Fibroblast of lung (primary cell): ENCODE measurements at regions not wholly inside any gene's neighbourhood (a gene's known extent, or its start where the extent isn't known, plus 50 kb on each side); places are given as distances from the start of the nearest gene placed in this dataset.

ENCODE experiments used
- DNase-seq, 2 donors: peaks; one replicate each; pipeline versions ENCODE4 v3.0.0 to v3.0.0-alpha.2; 2010; ENCODE audit warnings: low read depth in 2 of 2
- H2AFZ ChIP-seq: 2 replicates; pipeline ENCODE4 v1.5.1; 2012; ENCODE audit warnings: low read length, control low read depth, inconsistent platforms
- H3K27ac ChIP-seq: 2 replicates; pipeline ENCODE4 v1.5.1; 2011; ENCODE audit warnings: low read length, control low read depth; ENCODE audit not compliant: insufficient read depth
- H3K27me3 ChIP-seq: 2 replicates; pipeline ENCODE4 v1.5.1; 2011; ENCODE audit warnings: mild to moderate bottlenecking, low read length; ENCODE audit not compliant: control insufficient read depth, insufficient read depth
- H3K36me3 ChIP-seq: 2 replicates; pipeline ENCODE4 v1.5.1; 2011; ENCODE audit warnings: low read length; ENCODE audit not compliant: control insufficient read depth, insufficient read depth
- H3K4me1 ChIP-seq: 2 replicates; pipeline ENCODE4 v1.5.1; 2011; ENCODE audit warnings: low read length; ENCODE audit not compliant: control insufficient read depth, insufficient read depth; ENCODE audit errors: extremely low read depth
- H3K4me2 ChIP-seq: 2 replicates; pipeline ENCODE4 v1.5.1; 2011; ENCODE audit warnings: low read length, control low read depth; ENCODE audit not compliant: insufficient read depth; ENCODE audit errors: extremely low read depth
- H3K4me3 ChIP-seq, 4 experiments: fragments of 200-600 bp in 1 of 4; sonication (generic) in 1 of 4; replicated peaks in 1 of 4; 2 replicates each; pipeline ENCODE4 v1.5.1; 2011 to 2016; ENCODE audit warnings: low read length in 4 of 4, low read depth in 3 of 4, mild to moderate bottlenecking in 3 of 4, control low read depth in 2 of 4, inconsistent platforms in 1 of 4, mixed read lengths in 1 of 4; ENCODE audit not compliant: insufficient read depth in 1 of 4; ENCODE audit errors: control extremely low read depth in 1 of 4
- H3K79me2 ChIP-seq: 2 replicates; pipeline ENCODE4 v1.5.1; 2012; ENCODE audit warnings: mild to moderate bottlenecking, low read length, inconsistent platforms; ENCODE audit not compliant: control insufficient read depth, insufficient read depth
- H3K9ac ChIP-seq: 2 replicates; pipeline ENCODE4 v1.5.1; 2011; ENCODE audit warnings: mild to moderate bottlenecking, low read length, control low read depth; ENCODE audit not compliant: insufficient read depth
- H3K9me3 ChIP-seq: 2 replicates; pipeline ENCODE4 v1.5.1; 2012; ENCODE audit warnings: low read depth, low read length; ENCODE audit not compliant: control insufficient read depth, insufficient read depth
- H4K20me1 ChIP-seq: 2 replicates; pipeline ENCODE4 v1.5.1; 2011; ENCODE audit warnings: low read length; ENCODE audit not compliant: control insufficient read depth, insufficient read depth; ENCODE audit errors: extremely low read depth
- CTCF ChIP-seq, 2 donors: IDR thresholded peaks in 1 of 2; conservative IDR thresholded peaks in 1 of 2; 1 replicate in 1 of 2; 2 replicates in 1 of 2; pipeline ENCODE4 v1.5.1; 2011 to 2012; ENCODE audit warnings: low read length in 2 of 2, control low read depth in 1 of 2, inconsistent platforms in 1 of 2, low read depth in 1 of 2, mild to moderate bottlenecking in 1 of 2
- EZH2 ChIP-seq: IDR thresholded peaks from 2 replicates; pipeline ENCODE4 v1.5.1; 2012; ENCODE audit warnings: low read length, control low read depth, mild to moderate bottlenecking; ENCODE audit errors: missing control alignments

GRCh38 chr4:14059006-14059405 is 431.5 kb upstream of the BOD1L1 start:
- DNase-seq = peak in 1 of 2 donors; percentile 13
- Histone ChIP-seq H3K4me2 (no peak overlapping the region), H3K9me3 (no peaks in the 10 kb centered on the region), H2AFZ (no peak overlapping the region), H3K27me3 (no peaks in the 10 kb centered on the region), H4K20me1 (no peaks in the 10 kb centered on the region), H3K4me1 (no peaks in the 10 kb centered on the region), H3K79me2 (no peaks in the 10 kb centered on the region), H3K27ac (no peak overlapping the region), H3K4me3 (no peak overlapping the region), H3K9ac (no peak overlapping the region), H3K36me3 (no peaks in the 10 kb centered on the region)
- TF ChIP-seq CTCF (conservative IDR thresholded peaks at IDR 0.05 in 1 of 2, IDR thresholded peaks at IDR 0.05 in 1 of 2; ENCODE audit: low read depth in 1 of 2, low read length in 2 of 2) (no peak), EZH2 (no peak)

GRCh38 chr4:14064984-14065383 is 437.5 kb upstream of the BOD1L1 start:
- no peak overlapping the region for H3K9ac ChIP-seq
- H3K4me3 ChIP-seq = no peak overlapping the region
- H3K27ac ChIP-seq = no peak overlapping the region
- H4K20me1 ChIP-seq = no peaks in the 10 kb centered on the region
- H3K4me1 ChIP-seq = no peaks in the 10 kb centered on the region
- TF ChIP-seq EZH2 (no peak), CTCF (conservative IDR thresholded peaks at IDR 0.05 in 1 of 2, IDR thresholded peaks at IDR 0.05 in 1 of 2; ENCODE audit: low read depth in 1 of 2, low read length in 2 of 2) (no peak)
- DNase-seq = no peak
- H3K27me3 ChIP-seq = no peaks in the 10 kb centered on the region
- no peaks in the 10 kb centered on the region for H3K79me2 ChIP-seq
- H3K9me3 ChIP-seq = no peaks in the 10 kb centered on the region
- no peaks in the 10 kb centered on the region for H3K36me3 ChIP-seq
- H2AFZ ChIP-seq = no peak overlapping the region
- no peak overlapping the region for H3K4me2 ChIP-seq

- H3K36me3 ChIP-seq = no peaks in the 10 kb centered on the region
- no peak overlapping the region for H3K4me2 ChIP-seq
- H3K27me3 ChIP-seq = no peaks in the 10 kb centered on the region
- TF ChIP-seq EZH2 (no peak), CTCF (conservative IDR thresholded peaks at IDR 0.05 in 1 of 2, IDR thresholded peaks at IDR 0.05 in 1 of 2; ENCODE audit: low read depth in 1 of 2, low read length in 2 of 2) (no peak)
- H3K4me1 ChIP-seq = no peaks in the 10 kb centered on the region
- H4K20me1 ChIP-seq = no peaks in the 10 kb centered on the region
- H3K27ac ChIP-seq = no peak overlapping the region
- no peak overlapping the region for H2AFZ ChIP-seq
- H3K9ac ChIP-seq = no peak overlapping the region
- H3K79me2 ChIP-seq = no peaks in the 10 kb centered on the region
- DNase-seq = no peak
- H3K9me3 ChIP-seq = no peaks in the 10 kb centered on the region
- no peak overlapping the region for H3K4me3 ChIP-seq
Observed at GRCh38 chr4:14065406-14065805, 437.9 kb upstream of the BOD1L1 start.
